MCF 10A (cell line): ENCODE measurements at regions not wholly inside any gene's neighbourhood (a gene's known extent, or its start where the extent isn't known, plus 50 kb on each side); places are given as distances from the start of the nearest gene placed in this dataset.
A peak's percentile ranks its signal among the peaks of the same experiment; 100 is the strongest.

Experiments
- BruUV-seq: library from RNA; stranded (reverse); fragments of 400-500 nt; replicated peaks from 2 replicates; lab custom pipeline; 2021; lab: Mats Ljungman, UMichigan
- CTCF ChIA-PET: fragments of 300-600 bp; sonication (Branson Sonifier 250); formaldehyde crosslinking; extraction: SDS; loops from one replicate; lab custom pipeline; 2021; ENCODE audit warnings: antibody characterized with exemption, inconsistent platforms; lab: Yijun Ruan, JAX
- POLR2A ChIA-PET: fragments of 300-600, 350-650 bp; sonication (Branson Sonifier 250); formaldehyde crosslinking; extraction: SDS; loops from one replicate; lab custom pipeline; 2020; ENCODE audit warnings: antibody characterized with exemption, inconsistent platforms; lab: Yijun Ruan, JAX
- DNase-seq: peaks from one replicate; pipeline ENCODE4 v3.0.0-alpha.2; 2018; ENCODE audit not compliant: unreplicated experiment
- H3K27ac Mint-ChIP-seq: one replicate; pipeline ENCODE4 v1.8.0; 2022; ENCODE audit warnings: mild to moderate bottlenecking, low read depth, mixed read lengths; ENCODE audit not compliant: unreplicated experiment
- H3K27me3 Mint-ChIP-seq: one replicate; pipeline ENCODE4 v1.8.0; 2022; ENCODE audit warnings: mixed read lengths; ENCODE audit not compliant: insufficient read depth, unreplicated experiment
- H3K36me3 Mint-ChIP-seq: one replicate; pipeline ENCODE4 v1.8.0; 2022; ENCODE audit warnings: mild to moderate bottlenecking, moderate library complexity, mixed read lengths; ENCODE audit not compliant: insufficient read depth, unreplicated experiment
- H3K4me1 Mint-ChIP-seq: one replicate; pipeline ENCODE4 v1.8.0; 2022; ENCODE audit warnings: mixed read lengths; ENCODE audit not compliant: insufficient read depth, unreplicated experiment
- H3K4me3 Mint-ChIP-seq: one replicate; pipeline ENCODE4 v1.8.0; 2022; ENCODE audit warnings: mild to moderate bottlenecking, moderate library complexity, mixed read lengths; ENCODE audit not compliant: unreplicated experiment
- H3K9me3 Mint-ChIP-seq: one replicate; pipeline ENCODE4 v1.8.0; 2022; ENCODE audit warnings: mixed read lengths; ENCODE audit not compliant: unreplicated experiment
- intact Hi-C: fragments of 100-400 bp; cut with micrococcal nuclease; formaldehyde crosslinking; loops from 2 replicates; pipeline ENCODE4 v1.14.1; 2022
- TF ChIP-seq, protein P1 (sequence below): fragments of 200-600 bp; IDR thresholded peaks from one replicate; pipeline ENCODE4 v1.8.0; 2022; ENCODE audit warnings: antibody characterized with exemption, mild to moderate bottlenecking; ENCODE audit not compliant: unreplicated experiment

DNA sequence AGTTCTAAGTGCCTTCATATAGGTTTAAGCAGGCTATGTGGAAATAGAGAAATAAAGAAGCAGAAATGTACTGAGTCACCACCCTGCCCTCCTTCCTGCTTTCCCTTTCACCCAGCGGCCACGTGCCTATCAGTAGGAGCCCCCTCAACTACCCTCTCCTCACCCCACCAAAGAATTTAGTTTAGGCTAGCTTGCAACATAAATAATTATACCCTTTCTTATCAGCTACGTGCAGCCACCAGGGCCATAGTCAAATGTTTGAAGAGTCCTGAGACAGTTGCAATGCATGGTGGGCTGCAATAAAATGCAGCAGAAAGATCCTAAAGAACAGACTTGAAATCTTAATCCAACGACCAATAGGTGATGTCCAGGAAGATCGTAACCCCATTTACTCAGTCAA, 101.2 kb downstream of the RTP5 start:
- ChIA-PET POLR2A (no interaction called here), CTCF (no interaction called here)
- H3K4me1 Mint-ChIP-seq: no peaks in the 10 kb centered on the region
- TF ChIP-seq, protein P1, sequence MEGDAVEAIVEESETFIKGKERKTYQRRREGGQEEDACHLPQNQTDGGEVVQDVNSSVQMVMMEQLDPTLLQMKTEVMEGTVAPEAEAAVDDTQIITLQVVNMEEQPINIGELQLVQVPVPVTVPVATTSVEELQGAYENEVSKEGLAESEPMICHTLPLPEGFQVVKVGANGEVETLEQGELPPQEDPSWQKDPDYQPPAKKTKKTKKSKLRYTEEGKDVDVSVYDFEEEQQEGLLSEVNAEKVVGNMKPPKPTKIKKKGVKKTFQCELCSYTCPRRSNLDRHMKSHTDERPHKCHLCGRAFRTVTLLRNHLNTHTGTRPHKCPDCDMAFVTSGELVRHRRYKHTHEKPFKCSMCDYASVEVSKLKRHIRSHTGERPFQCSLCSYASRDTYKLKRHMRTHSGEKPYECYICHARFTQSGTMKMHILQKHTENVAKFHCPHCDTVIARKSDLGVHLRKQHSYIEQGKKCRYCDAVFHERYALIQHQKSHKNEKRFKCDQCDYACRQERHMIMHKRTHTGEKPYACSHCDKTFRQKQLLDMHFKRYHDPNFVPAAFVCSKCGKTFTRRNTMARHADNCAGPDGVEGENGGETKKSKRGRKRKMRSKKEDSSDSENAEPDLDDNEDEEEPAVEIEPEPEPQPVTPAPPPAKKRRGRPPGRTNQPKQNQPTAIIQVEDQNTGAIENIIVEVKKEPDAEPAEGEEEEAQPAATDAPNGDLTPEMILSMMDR: no peak
- H3K36me3 Mint-ChIP-seq: peaks cover 6% of the 10 kb centered on the region
- intact Hi-C loops: no loop called here
- no peak overlapping the region for H3K27ac Mint-ChIP-seq
- BruUV-seq: no TSS peak
- H3K4me3 Mint-ChIP-seq: no peak overlapping the region
- DNase-seq: no peak
- H3K27me3 Mint-ChIP-seq: peaks cover 26% of the 10 kb centered on the region
- H3K9me3 Mint-ChIP-seq: no peaks in the 10 kb centered on the region

DNA sequence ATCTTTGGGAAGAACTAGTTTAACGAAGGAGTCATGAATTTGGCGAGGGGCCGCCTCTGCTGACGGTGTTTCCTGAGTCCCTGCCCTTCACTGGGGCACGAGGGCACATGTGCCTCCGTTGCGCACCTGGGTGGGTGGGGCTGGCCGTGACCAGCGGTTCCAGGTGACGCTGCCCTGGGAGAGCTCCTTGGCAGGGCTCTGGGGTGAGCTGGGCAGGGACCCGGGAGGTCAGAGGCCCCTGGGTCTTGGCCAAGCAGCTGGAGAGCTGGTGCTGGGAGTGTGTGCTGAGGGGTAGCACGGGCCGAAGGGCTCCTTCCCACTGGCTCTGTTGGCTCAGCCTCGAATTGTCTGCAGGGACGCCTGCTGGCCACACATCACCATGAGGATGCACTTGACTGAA, 104.6 kb downstream of the RTP5 start:
- Mint-ChIP-seq H3K27me3 (peaks cover 25% of the 10 kb centered on the region), H3K4me1 (no peaks in the 10 kb centered on the region), H3K27ac (no peak overlapping the region), H3K36me3 (peaks cover 6% of the 10 kb centered on the region), H3K9me3 (no peaks in the 10 kb centered on the region), H3K4me3 (no peak overlapping the region)
- intact Hi-C loops: no loop called here
- no peak for DNase-seq
- TF ChIP-seq, protein P1: no peak
- CTCF ChIA-PET: no interaction called here
- BruUV-seq: no TSS peak
- POLR2A ChIA-PET: no interaction called here

DNA sequence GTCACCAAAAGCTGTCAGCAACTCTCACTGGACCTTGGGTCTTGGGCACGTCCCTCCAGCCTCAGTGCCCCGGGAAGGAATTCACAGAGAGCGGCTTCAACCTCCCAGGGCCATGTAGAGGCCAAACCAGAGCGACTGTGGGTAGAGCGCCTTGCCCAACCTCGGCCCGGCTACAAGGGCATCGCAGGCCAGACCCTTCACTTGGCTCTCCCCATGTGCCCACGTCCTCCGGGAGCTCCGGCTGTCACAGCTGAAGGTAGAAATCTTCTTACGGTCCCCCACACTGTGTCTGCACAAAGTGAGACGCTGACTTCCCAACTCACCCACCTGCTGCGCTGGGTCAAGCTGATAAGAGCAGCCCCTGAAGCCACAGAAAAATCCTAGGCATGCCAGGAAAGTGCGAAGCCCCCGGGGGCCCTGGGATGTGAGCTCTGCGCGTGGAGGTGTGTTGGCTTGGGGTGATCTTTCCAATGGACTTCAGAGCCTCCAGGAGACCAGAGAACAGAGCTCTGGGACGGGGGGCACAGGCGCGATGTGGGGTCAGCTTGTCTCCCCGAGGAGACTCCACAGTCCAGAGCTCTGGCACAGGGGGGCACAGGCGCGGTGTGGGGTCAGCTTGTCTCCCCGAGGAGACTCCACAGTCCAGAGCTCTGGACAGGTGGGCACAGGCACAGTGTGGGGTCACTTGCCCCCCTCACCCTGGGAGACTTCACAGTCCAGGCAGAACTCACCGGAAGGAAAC, 105.5 kb downstream of the RTP5 start:
- peaks cover 25% of the 10 kb centered on the region for H3K27me3 Mint-ChIP-seq
- H3K27ac Mint-ChIP-seq: no peak overlapping the region
- H3K9me3 Mint-ChIP-seq: no peaks in the 10 kb centered on the region
- no peak for DNase-seq
- POLR2A ChIA-PET: interaction anchor here (0.7 to 0.9 kb wide), 2 partner anchors 10 to 1272 kb away, joined by 3 to 5 read pairs; no protein-coding TSS in a partner anchor
- H3K36me3 Mint-ChIP-seq: peaks cover 6% of the 10 kb centered on the region
- TF ChIP-seq, protein P1: no peak
- CTCF ChIA-PET: interaction anchor here (0.5 kb wide), 1 partner anchor 12 kb away, joined by 3 read pairs; no protein-coding TSS in a partner anchor
- intact Hi-C loops: no loop called here
- no TSS peak for BruUV-seq
- H3K4me1 Mint-ChIP-seq: no peaks in the 10 kb centered on the region
- no peak overlapping the region for H3K4me3 Mint-ChIP-seq

DNA sequence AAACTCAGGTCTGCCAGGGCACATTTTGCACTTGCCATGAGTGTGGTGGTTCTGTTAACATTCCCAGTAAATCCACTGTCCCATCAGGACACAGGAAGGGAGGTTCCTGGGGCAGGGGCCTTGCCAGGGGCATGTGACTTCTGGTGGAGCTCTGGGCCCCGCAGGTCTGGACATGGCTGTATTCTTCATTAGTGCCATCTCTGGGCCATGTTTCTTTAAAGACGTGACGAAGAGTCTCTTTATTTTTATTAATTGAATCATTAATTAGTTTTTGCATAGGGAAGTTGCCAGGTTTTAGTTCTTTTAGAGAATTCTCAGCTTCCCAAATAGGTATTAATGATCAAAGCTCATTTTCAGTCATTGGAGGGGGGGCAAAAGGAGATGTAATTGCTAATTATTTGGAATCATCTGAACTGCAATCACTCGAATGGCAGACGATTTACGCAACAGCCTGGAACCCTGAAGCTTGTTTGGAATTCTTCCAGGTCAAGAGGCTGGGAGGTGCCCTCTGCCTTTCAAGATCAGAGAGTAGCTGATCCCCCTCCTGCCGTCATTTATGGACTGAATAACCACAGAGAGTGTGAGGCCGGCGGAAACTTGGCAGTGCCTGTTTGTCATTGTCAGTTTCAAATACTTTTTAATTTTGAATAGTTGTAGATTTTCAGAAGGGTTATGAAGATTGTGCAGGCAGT, 106.2 kb downstream of the RTP5 start:
- Mint-ChIP-seq H3K27me3 (peaks cover 25% of the 10 kb centered on the region), H3K27ac (no peak overlapping the region), H3K9me3 (no peaks in the 10 kb centered on the region), H3K36me3 (peaks cover 6% of the 10 kb centered on the region), H3K4me3 (no peak overlapping the region), H3K4me1 (no peaks in the 10 kb centered on the region)
- peak; percentile 5 for DNase-seq
- BruUV-seq: no TSS peak
- ChIA-PET POLR2A (interaction anchor here (0.7 to 0.9 kb wide), 2 partner anchors 11 to 1273 kb away, joined by 3 to 5 read pairs; no protein-coding TSS in a partner anchor), CTCF (interaction anchor here (0.5 to 1.0 kb wide), 2 partner anchors 9 to 11 kb away, joined by 3 read pairs; no protein-coding TSS in a partner anchor)
- TF ChIP-seq, protein P1: no peak
- intact Hi-C loops: no loop called here
